GM12801 (cell line): ENCODE measurements at regions not wholly inside any gene's neighbourhood (a gene's known extent, or its start where the extent isn't known, plus 50 kb on each side); places are given as distances from the start of the nearest gene placed in this dataset.

Experiments
- TF ChIP-seq, protein P1 (sequence below): IDR thresholded peaks from one replicate; pipeline ENCODE4 v1.5.1; 2011; ENCODE audit warnings: control low read depth; ENCODE audit not compliant: insufficient read length; ENCODE audit errors: extremely low read depth

DNA sequence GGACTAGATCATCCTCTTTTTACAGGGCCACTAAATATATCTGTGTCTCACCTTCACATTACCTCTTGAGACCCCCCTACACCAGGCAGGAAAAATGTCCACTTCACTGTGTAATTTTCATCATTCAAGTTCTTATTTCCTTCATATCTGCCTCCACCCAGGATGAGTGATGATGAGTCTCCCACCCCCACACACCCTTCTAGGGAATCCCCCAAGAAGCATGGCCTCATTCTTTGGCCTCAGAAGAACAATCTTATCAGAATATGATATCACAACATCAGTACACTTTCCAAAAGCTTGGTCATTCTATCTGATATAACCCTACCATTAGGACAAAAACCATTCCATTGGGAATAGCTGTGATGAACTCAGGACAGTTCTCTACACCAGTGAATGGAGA is 170.3 kb upstream of the DUSP10 start:
- TF ChIP-seq, protein P1, sequence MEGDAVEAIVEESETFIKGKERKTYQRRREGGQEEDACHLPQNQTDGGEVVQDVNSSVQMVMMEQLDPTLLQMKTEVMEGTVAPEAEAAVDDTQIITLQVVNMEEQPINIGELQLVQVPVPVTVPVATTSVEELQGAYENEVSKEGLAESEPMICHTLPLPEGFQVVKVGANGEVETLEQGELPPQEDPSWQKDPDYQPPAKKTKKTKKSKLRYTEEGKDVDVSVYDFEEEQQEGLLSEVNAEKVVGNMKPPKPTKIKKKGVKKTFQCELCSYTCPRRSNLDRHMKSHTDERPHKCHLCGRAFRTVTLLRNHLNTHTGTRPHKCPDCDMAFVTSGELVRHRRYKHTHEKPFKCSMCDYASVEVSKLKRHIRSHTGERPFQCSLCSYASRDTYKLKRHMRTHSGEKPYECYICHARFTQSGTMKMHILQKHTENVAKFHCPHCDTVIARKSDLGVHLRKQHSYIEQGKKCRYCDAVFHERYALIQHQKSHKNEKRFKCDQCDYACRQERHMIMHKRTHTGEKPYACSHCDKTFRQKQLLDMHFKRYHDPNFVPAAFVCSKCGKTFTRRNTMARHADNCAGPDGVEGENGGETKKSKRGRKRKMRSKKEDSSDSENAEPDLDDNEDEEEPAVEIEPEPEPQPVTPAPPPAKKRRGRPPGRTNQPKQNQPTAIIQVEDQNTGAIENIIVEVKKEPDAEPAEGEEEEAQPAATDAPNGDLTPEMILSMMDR, result no peak

DNA sequence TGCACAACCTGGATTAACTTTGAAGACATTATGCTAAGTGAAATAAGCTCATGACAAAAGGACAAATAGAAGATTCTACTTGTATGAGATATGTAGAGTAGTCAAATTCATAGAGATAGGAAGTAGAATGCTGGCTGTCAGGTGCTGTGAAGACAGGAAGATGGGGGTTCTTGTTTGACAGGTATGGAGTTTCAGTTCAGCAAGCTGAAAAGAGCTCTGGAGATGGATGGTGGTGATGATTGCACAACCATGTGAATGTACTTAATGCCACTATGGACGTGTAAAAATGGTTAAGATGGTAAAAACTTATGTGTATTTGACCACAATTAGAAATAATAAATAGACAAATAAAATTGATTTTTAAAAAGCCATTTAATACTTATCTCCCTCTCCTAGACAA is 169.8 kb upstream of the DUSP10 start:
- TF ChIP-seq, protein P1, result no peak

DNA sequence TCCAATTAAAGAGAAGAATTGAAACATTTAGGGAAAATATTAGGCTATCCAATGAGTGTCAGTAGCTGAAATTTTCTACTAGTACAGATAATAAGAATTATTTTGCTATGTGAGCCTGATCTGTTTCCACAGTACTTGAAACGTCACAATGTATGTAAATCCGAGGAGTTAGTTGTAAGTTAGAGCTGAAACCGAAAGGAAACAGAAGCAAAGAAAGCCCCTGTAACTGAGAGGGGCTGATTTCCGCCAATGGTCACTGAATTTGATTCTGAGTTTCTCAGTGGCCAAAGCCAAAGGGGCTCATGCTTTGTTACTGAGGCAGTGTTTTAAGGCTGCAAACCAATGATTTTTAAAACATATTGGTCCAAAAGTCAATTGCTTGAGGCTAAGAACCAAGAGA is 168.3 kb upstream of the DUSP10 start:
- TF ChIP-seq, protein P1, result no peak

DNA sequence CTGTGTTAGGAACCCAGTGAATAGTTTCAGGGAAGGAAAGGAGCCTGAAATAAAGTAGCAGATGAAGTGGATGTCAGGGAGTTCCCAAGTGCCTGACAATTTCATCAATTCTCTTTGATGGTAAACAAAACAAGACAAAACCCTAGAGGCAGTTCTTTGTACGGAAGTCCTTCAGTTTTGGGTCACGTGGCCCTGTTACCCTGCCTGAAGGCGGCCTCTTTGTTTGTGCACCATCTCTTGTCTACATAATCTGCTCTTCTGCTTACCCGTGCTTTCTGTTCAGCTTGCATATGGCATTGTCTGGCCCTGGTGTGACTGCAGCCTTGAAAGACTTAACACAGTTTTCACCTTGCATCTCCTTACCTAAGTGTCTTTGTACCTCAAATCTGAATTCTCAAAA is 166.7 kb upstream of the DUSP10 start:
- TF ChIP-seq, protein P1, result no peak

DNA sequence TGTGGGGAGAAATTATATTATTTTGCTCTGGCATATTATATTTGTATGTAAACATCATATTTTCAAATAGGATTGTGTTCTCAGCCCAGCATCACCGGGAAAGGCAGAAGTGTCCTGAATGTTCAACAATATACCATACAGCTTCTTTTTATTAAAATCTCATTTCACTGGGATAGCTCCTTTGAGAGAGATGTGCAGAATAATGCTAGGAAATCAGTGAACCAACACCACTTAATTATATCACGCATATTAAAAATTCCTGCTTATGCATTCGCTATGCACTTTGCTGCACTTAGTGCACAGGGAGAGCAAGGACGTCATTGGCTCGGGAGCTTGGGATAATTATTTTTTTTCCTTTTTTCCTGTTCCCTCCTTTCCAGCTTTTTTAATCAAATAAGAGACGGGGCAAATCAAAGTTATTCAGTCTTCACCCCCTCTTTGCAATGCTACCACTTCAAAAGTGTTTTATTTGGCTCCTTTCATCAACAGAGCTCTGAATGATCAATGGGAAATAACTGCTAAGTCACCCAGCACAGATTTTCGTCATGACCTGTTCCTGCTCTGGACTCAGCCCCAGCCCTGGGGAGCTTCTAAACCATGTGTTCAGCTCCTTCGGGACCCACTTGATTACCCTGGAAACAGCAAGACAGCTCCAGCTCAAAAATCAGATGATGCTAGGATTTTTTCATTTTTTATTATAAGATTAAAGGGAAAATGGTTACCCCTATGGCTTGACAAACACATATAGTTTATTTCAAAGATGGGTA is 165.5 kb upstream of the DUSP10 start:
- TF ChIP-seq, protein P1, result no peak

DNA sequence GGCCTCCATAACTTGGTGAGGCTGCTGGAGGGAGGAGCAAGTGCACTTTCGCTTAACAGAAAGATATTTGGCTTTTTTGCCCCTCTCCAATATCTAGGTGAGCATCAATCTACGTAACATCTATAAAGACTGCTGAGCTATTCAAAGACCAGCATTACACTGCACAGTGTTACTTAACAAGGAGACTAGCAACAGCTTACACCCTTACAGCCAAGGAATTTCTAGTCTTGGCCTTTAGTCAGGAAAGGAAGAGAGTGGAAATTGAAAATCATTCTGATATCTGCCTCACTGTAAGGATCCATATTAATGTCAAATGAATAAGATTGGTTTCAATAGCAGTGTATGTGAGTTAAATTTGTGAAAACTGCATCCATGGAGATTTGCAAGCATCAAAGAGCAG is 163.9 kb upstream of the DUSP10 start:
- TF ChIP-seq, protein P1, result no peak

DNA sequence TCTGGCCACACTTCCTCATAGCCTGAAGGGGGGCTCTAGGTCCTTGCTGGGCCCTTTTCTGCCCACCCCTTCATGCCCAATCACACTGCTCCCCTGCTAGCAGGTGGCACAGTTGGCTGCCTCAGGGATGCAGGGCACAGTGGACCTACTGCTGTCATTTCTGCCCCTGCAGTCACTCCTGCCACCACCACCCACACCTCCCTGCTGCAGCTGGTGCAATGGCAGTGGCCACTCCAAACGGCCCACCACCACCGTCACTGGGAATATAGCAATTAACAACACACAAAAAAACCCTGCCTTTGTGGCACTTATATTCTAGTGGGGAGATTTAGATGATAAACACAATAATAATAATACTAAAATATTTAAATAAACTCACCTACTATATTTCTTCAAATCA is 162.4 kb upstream of the DUSP10 start:
- TF ChIP-seq, protein P1, result no peak
